ENCODE measurements at regions not wholly inside any gene's neighbourhood (a gene's known extent, or its start where the extent isn't known, plus 50 kb on each side); places are given as distances from the start of the nearest gene placed in this dataset.

GRCh38 chr5:155947394-155948062, 379.4 kb upstream of the SGCD start:
- POLR2A ChIA-PET = no interaction called here
- Histone ChIP-seq H3K4me3 (replicated peaks in 1 of 2; ENCODE audit: low read depth in 1 of 2, low read length in 2 of 2) (no peak overlapping the region), H3K4me1 (ENCODE audit: control insufficient read depth in 1 of 2, insufficient read depth in 2 of 2, low read length in 2 of 2) (no peaks in the 10 kb centered on the region), H3K27ac (ENCODE audit: low read depth, low read length) (no peak overlapping the region), H3K79me2 (ENCODE audit: insufficient read depth, low read length) (no peaks in the 10 kb centered on the region), H3K9me3 (ENCODE audit: control insufficient read depth in 1 of 2, insufficient read depth in 1 of 2, low read depth in 1 of 2, low read length in 2 of 2) (no peaks in the 10 kb centered on the region; a peak in 2 of 4 replicates), H3K4me2 (ENCODE audit: low read length) (no peak overlapping the region), H3K9ac (ENCODE audit: low read length) (no peak overlapping the region), H3K36me3 (ENCODE audit: control insufficient read depth in 1 of 2, insufficient read depth in 2 of 2, low read length in 2 of 2) (no peaks in the 10 kb centered on the region), H3K9me2 (ENCODE audit: insufficient read depth) (no peaks in the 10 kb centered on the region), H2AFZ (ENCODE audit: low read depth, low read length, poor library complexity, severe bottlenecking) (no peak overlapping the region), H3K27me3 (ENCODE audit: insufficient read depth, low read length) (no peaks in the 10 kb centered on the region), H4K20me1 (ENCODE audit: insufficient read depth) (no peaks in the 10 kb centered on the region)
- no TSS peak for BruUV-seq (replicated peaks)
- intact Hi-C loops (cut with micrococcal nuclease) = no loop called here
- RAD21 ChIA-PET (ENCODE audit: low non-redundant PET in 1 of 2, low total read pairs in 2 of 2, uncharacterized antibody in 2 of 2, unreplicated experiment in 2 of 2) = no interaction called here
- TF ChIP-seq, protein P1, sequence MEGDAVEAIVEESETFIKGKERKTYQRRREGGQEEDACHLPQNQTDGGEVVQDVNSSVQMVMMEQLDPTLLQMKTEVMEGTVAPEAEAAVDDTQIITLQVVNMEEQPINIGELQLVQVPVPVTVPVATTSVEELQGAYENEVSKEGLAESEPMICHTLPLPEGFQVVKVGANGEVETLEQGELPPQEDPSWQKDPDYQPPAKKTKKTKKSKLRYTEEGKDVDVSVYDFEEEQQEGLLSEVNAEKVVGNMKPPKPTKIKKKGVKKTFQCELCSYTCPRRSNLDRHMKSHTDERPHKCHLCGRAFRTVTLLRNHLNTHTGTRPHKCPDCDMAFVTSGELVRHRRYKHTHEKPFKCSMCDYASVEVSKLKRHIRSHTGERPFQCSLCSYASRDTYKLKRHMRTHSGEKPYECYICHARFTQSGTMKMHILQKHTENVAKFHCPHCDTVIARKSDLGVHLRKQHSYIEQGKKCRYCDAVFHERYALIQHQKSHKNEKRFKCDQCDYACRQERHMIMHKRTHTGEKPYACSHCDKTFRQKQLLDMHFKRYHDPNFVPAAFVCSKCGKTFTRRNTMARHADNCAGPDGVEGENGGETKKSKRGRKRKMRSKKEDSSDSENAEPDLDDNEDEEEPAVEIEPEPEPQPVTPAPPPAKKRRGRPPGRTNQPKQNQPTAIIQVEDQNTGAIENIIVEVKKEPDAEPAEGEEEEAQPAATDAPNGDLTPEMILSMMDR (IDR thresholded peaks at IDR 0.05 in 2 of 3, conservative IDR thresholded peaks at IDR 0.05 in 1 of 3; ENCODE audit: borderline replicate concordance in 1 of 3, insufficient read depth in 1 of 3, low read depth in 2 of 3, low read length in 2 of 3) = no peak
- TF ChIP-seq ELF1 (IDR thresholded peaks at IDR 0.05; ENCODE audit: borderline replicate concordance, low read depth) (no peak), YY1 (IDR thresholded peaks at IDR 0.05; ENCODE audit: extremely low read depth, insufficient replicate concordance, low read depth, low read length) (no peak), POLR2A (IDR thresholded peaks at IDR 0.05; ENCODE audit: borderline replicate concordance, extremely low read depth, insufficient read depth, insufficient read length) (no peak), RAD21 (IDR thresholded peaks at IDR 0.05; ENCODE audit: low read depth) (no peak), SIN3A (IDR thresholded peaks at IDR 0.05; ENCODE audit: low read depth) (no peak), ZNF274 (IDR thresholded peaks at IDR 0.05; ENCODE audit: low read depth, low read length) (no peak), ZFX (IDR thresholded peaks at IDR 0.05) (no peak)
- CTCF ChIA-PET = no interaction called here
- no peak for DNase-seq (ENCODE audit: low read depth, low spot score)
- no peak for ATAC-seq

GRCh38 chr5:155948576-155948975, 378.4 kb upstream of the SGCD start:
- Histone ChIP-seq H3K27me3 (ENCODE audit: insufficient read depth, low read length) (no peaks in the 10 kb centered on the region), H4K20me1 (ENCODE audit: insufficient read depth) (no peaks in the 10 kb centered on the region), H3K9me2 (ENCODE audit: insufficient read depth) (no peaks in the 10 kb centered on the region), H3K4me1 (ENCODE audit: control insufficient read depth in 1 of 2, insufficient read depth in 2 of 2, low read length in 2 of 2) (no peaks in the 10 kb centered on the region), H3K79me2 (ENCODE audit: insufficient read depth, low read length) (no peaks in the 10 kb centered on the region), H3K9me3 (ENCODE audit: control insufficient read depth in 1 of 2, insufficient read depth in 1 of 2, low read depth in 1 of 2, low read length in 2 of 2) (no peaks in the 10 kb centered on the region; a peak in 2 of 4 replicates), H3K9ac (ENCODE audit: low read length) (no peak overlapping the region), H3K36me3 (ENCODE audit: control insufficient read depth in 1 of 2, insufficient read depth in 2 of 2, low read length in 2 of 2) (no peaks in the 10 kb centered on the region), H2AFZ (ENCODE audit: low read depth, low read length, poor library complexity, severe bottlenecking) (no peak overlapping the region), H3K4me3 (replicated peaks in 1 of 2; ENCODE audit: low read depth in 1 of 2, low read length in 2 of 2) (no peak overlapping the region), H3K27ac (ENCODE audit: low read depth, low read length) (no peak overlapping the region), H3K4me2 (ENCODE audit: low read length) (no peak overlapping the region)
- ChIA-PET RAD21 (ENCODE audit: low non-redundant PET in 1 of 2, low total read pairs in 2 of 2, uncharacterized antibody in 2 of 2, unreplicated experiment in 2 of 2) (no interaction called here), CTCF (no interaction called here), POLR2A (no interaction called here)
- no TSS peak for BruUV-seq (replicated peaks)
- DNase-seq (ENCODE audit: low read depth, low spot score) = no peak
- no peak for ATAC-seq
- intact Hi-C loops (cut with micrococcal nuclease) = no loop called here
- TF ChIP-seq MAX (IDR thresholded peaks at IDR 0.05) = no peak
